ENCODE measurements at regions not wholly inside any gene's neighbourhood (a gene's known extent, or its start where the extent isn't known, plus 50 kb on each side); places are given as distances from the start of the nearest gene placed in this dataset.

DNA sequence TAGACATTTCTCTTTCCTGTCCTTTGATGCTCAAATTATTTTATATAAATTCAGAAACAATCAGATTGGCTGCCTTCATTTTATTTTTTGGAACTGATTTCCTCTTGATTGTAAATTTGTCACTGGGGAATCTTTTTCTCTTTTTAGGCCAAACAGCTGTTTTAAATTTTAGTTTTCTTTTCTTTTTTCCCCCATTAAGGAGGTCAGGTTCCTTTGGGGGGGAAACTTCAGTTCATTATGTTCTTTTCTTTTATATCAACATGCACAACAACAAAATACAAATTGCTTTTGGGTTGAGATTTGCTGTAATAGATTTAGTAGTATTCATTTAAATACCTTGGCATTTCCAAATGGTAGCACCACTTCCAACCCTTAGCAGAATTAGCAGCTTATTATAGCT is 264.8 kb upstream of the SPRY2 start:
- peak; percentile 44 for DNase-seq (ENCODE audit: low read depth)

DNA sequence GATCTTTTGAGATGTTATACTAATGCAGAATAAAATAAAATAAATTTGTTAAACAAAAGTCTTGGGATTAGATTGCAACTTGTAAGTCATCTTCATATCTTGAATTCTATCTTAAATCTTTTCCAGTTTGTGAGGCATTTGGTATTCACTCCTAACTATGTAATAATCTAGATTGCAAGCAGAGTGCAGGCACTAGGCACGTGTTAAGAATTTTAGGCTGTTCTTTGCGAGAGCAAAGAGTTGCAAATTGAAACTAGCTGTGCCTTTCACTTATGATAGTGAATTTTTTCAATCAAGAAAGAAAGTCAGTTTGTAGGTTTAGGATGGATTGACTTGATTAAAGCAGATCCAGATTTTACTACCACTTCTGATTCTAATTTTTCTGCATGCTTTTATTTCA is 264.1 kb upstream of the SPRY2 start:
- DNase-seq (ENCODE audit: low read depth) = no peak

DNA sequence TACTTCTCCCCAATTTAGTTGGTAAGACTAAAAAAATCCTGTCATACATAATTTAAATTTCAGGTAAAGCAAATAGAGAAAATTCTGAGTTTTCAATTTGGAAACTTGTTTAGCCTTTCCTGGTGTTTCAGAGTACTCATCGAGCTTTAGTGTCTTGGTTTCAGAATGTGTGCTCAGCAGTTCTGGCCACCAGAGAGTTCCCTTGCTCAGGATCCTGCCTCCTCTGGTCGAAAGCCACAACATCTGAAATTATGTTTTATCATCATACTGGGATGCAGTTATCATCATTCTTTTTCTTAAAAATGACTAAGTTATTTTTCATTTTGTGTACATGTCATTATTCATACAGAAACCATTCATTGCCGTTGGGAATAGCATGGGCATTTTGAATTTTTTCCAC is 263.2 kb upstream of the SPRY2 start:
- peak; percentile 67 for DNase-seq (ENCODE audit: low read depth)

DNA sequence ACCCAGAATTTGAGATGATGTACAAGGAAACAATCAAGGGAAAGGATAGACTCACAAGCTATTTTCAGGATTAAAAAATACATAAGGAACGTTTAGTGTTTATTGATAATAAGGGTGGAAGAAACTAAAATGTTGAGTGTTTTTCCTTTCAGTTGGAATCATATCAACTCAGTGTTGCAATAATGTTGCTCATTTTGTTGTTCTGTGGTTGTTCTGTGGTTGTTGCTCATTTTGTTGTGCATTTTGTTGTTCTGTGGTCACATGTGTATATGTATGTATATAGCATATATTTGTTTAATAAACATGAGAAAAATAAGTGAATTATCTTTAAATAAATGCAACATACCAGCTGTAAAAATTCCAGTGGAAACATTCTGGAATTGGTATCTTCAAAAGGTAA is 262.4 kb upstream of the SPRY2 start:
- DNase-seq (ENCODE audit: low read depth) = no peak

DNA sequence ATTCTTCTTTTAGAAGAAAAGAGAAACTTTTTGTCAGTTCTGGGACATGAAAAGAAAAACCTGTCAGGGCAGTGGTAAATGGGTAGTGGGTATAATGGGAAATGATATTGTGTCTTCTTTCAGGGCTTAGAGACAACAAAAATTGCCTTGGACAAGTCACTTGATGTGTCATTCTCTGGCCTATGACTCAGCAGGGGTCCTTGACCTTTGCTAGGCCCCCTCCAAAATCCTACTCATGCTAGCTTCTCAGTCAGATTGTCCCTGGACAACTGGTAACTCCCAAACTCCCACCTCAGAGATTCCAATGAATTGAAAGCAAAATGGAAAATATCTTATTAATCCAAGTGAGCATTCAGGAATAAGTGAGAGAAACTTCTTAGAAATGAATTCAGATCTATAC is 258.8 kb upstream of the SPRY2 start:
- DNase-seq (ENCODE audit: low read depth) = no peak

DNA sequence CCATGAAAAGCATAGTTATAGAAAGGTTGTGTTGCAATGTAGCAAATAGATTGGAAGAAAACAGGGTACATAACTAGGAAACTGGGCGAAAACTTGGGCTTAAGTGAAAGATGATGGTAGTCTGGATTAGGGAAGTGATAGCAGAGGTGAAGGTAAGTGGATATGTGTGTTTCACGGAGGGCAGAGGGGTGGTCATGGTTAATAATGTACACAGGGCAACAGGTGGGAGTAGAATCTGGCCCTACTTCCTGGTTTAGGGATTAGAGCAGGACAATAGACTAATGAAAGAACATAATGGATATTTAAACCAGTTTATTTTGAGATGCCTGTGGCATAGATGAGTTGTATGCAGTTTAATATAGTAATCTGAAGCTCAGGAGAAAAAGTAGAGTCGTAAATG is 257.3 kb upstream of the SPRY2 start:
- DNase-seq (ENCODE audit: low read depth) = no peak

DNA sequence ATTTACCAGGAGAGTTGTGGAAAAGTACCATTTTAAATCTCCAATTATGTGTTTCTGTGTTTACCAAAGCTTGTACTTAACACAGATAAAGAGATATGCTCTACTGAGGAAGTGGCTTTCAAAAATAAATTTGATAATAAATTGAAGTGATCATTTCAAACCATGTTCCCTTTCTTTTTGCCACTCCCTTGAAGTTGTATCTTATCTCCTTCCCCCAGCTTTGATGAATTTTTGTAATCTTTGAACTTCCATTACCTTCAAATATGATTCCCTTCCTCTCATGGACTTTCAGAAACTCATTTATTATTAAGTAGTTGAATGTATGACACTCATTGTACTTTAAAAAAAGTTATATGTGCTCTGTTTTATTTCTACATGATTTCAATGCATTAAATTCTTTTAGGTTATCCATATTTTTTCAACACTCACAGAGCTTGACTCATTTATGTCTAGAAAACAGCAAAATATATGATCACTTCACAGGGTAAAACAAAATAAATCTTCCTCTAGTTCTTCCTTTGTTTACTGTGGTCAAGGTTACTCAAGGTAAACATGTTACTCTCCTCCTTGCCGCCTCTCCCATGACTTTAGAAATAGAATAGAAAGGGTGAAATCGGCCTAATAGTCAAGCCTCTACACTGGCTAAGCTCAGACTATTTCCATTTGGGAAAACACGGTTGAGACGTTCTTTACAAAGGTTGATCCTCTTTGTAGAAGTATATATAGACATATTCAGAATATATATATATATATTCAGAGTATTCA is 251.2 kb upstream of the SPRY2 start:
- DNase-seq (ENCODE audit: low read depth) = no peak

DNA sequence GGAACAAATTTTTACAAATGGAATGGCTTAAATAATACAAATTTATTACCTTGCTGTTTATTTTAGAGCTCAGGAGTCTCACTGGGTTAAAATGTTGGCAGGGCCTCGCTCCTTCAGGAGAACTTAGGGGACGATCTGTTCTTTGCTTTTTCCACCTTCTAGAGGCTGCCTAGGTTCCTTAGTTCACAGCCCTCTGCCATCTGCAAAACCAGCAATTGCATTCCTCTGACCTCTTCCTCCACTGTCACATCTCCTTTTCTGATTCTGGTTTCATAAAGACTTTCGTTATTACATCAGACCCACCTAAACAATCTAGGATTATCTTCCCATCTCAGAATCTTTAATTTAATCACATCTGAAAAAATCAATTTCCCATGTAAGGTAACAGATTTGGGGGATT is 249.6 kb upstream of the SPRY2 start:
- DNase-seq (ENCODE audit: low read depth) = no peak

DNA sequence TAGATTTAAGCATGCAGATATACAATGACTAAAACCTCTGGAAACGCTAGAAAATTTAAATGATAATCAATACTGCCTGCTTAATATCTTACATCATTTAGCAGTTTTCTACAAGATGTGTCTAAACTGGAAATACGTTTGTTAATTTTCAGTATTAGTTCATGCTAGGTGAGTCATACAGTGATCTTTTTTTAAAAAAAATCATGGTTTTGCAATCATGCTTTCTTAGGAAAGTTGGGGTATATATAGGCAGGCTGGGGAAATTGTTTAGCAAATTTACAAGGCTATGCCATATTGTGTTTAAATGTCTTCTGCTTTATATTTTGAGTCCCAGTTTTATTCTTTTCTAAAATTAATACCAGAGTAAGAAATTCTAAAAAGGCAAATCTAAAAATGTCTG is 245.4 kb upstream of the SPRY2 start:
- DNase-seq (ENCODE audit: low read depth) = no peak

DNA sequence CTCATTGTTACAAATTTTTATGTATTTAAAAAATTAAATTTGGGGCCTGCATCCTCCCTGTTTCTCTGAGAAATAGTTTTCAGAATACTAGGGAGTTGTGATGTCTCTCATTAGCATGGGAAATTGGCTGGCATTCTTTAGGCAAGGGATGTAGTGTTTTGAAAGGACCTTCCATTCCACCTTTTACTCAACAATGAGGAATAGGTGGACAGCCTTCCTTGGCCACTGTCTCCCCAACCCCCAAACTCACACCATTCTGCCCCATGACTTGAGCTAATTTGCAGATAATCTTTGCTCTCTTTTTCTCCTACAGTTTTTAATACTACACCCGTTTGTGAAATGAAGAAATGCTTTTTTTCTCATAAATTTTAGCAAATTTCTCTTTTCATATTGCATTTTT is 244.6 kb upstream of the SPRY2 start:
- no peak for DNase-seq (ENCODE audit: low read depth)

DNA sequence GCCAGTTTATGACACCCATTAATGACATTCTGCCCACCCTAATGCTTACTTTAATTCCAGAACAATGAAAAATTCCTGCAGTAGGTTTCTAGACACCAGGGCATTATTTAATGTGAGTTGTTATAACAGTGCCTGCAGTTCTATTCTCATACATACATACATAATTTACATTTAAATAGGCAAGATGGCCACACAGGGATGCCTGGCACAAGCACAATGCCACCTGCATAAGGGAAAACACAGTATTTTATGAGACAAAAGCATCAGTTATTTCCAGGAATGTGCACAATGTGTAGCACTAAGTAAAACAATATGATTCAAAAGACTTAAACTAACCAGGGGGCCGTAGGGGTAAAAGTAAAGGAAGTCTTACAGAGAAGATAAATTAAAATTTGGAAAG is 243.9 kb upstream of the SPRY2 start:
- no peak for DNase-seq (ENCODE audit: low read depth)

DNA sequence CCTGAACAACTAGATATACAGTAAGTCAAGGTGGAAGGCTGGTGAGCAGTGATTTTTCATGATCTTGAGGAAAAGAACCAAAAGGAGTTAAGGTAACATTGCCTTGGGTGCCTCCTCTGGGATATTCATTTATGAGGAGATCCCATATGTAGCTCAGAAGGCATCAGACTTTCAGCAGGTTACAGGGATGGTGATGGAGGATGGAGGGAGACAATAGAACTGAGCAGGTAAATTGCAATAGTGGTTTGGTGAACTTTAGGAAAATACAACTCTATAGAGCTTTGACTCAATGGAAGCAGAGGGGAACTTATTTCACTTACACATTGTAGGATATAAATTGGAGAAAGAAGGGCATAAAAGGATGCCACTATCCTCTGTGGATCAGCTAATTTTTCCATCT is 243.4 kb upstream of the SPRY2 start:
- DNase-seq (ENCODE audit: low read depth) = no peak

DNA sequence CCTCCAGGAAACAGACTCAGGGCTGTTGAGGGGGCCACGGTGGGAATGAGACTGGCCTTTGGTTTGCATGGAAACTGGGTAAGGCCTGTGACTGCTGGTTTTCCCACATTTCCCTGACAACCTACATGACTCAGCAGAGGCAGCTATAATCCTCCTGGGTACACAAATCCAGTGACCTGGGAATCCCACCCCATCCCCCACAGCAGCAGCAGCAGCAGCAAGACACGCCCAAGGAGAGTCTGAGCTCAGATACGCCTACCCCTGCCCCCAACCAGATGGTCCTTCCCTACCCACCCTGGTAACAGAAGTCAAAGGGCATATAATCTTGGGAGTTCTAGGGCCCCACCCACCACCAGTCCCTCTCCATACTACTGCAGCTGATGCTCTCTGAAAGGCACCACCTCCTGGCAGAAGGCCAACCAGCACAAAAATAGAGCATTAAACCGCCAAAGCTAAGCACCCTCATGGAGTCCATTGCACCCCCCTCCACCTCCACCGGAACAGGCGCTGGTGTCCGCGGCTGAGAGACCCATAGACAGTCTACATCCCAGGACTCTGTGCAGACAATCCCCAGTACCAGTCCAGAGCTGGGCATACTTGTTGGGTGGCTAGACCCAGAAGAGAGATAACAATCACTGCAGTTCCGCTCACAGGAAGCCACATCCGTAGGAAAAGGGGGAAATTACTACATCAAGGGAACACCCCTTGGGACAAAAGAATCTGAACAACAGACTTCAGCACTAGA is 237.2 kb upstream of the SPRY2 start:
- no peak for DNase-seq (ENCODE audit: low read depth)

DNA sequence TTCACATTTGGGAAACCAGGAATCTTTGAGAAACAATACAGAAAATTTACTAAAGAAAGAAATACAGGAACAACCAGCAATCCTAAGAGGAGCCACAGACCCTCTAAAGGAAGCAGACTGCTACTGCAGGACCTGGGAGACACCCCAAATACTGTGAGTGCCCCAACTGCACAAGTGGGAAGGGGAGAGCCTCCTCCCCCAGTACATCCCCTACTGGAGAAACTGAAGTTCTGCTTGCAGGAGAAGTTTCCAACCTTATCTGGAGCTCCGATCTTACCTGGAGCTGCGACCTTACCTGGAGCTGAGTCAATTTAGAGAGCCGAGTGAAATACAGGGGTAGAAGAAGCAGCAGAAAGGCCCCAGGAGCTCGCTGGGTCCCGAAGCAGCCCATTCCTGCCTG is 236.4 kb upstream of the SPRY2 start:
- no peak for DNase-seq (ENCODE audit: low read depth)

DNA sequence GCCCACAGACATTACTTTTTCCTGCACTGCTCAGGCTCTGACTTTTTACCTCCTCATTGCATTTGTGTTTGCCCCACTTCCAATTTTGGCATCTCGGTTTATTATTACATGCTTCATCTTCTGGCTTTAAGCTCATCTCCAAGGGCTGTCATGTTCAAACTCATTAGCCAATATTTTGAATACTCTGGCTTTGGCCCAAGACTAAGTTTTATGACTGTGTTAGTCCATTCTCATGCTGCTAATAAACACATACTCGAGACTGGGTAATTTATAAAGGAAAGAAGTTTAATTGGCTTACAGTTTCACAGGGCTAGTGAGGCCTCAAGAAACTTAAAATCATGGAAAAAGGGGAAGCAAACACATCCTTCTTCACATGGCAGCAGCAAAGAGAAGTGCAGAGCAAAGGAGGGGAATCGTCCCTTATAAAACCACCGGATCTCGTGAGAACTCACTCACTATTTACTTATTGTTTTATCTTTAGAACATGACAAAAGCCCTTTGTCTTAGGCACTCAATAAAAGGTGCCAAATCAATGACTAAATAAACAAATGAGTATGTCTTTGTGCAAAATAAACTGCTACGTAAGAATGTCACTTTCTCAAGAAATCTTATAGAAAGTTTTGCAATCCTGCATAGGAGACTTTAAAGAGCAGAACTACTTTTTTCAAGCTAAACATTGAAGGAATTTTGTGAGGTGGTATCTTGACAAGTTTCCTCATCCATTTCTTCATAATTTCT is 233.4 kb upstream of the SPRY2 start:
- no peak for DNase-seq (ENCODE audit: low read depth)

DNA sequence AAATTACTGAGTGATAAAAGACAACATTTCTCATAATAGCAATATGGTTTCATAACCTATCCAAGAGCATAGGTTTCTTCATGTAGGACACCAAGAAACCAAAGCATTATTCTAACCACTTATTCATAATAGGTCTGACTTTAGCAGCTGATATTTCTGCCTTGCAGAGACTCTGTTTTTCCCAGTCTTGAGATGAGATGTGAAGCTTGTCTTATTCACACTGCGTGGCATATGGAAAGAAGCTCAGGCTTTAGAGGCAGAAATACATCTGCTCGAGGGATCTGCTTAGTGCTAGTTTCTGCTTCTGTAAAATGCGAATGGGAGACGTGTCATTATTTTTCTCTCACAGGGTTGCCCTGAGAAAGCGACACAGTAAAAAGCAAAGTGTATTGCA is 232.0 kb upstream of the SPRY2 start:
- no peak for DNase-seq (ENCODE audit: low read depth)

DNA sequence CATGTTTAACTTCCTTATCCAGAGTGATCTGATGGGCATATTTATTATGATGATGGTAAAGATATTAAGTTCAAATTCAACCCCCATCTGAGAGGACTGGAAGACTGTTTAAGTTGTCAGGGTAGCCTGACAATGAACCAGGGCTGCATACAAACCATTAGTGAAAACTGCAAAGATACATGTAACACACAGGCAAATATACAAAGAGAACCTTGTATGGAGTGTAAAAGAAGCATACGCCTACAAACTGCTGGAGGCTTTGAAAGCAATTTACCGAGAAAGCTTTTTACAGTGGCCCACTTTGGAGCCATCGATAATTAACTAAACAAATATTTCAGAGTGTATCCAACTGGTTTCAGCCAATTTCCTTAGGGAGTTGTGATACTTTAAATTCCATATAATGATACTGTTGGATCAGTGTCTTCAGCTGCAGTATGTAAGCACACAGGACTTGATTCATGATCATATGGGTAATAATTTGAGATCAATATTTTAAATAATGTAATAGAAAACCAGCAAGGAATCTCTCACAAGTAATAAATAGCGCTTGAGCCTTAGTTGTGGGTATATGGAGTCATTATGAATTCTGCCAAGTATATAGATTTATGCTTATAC is 231.5 kb upstream of the SPRY2 start:
- DNase-seq (ENCODE audit: low read depth) = no peak

DNA sequence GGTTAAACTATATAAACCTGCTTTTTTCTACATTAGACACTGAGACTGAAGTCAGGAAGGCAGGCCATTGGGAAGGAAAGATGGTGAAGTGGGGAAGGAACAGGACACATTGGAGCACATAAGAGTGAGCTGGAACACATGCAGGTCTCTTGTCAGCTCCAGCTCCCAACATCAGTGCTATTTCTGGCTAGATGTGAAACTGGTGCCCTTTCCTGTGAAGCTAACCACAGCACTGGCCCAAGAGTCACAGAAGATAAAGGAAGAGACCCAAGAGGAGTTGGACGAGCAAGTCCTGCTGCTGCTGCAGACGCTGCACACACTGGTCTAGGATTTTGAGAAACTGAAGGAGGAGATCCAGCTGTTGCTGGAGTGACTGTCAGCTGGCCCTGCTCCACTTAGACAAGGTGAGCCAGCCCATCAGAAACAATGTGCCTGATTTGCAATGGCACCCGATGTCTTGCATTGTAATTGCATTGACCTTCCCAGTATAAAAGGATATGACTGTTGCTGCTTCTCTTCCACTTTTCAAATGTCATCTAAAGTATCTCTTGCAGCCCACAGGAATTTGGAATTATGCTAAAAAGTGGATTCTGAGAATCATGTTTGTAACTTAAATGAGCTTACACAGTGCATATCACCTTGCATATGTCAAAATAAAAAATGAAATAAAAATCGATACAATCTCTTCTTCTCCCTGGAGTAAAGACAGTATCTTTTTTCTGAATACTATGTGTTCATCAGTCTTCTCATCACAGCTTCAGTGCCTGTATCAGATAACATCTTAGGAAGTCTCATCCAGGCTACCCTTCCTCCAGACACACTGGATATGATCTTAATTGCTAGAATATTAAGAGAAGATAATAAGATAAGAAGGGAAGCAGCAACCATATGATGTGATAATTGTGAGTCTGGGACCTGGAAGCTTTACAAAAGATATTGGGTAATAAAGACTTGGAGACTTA is 230.7 kb upstream of the SPRY2 start:
- DNase-seq (ENCODE audit: low read depth) = no peak

DNA sequence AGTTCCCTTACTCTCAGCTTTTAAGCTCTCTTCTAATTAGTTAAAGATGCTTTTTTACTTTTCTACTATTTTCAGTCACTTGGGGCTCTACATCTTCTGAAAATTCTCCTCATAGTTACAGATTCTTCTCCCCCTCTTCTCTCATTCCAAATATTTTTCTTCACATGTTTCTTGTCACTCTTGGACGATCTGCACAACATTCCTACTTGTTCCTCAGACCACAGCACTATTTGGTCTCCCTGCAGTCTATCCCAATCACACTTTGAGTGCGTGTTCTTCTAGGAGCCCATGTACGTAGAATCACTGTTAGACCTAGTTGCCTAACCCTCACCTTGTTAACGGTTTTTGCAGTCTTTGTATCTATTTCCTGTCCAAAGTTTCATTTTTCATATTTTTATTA is 222.5 kb upstream of the SPRY2 start:
- DNase-seq (ENCODE audit: low read depth) = no peak

DNA sequence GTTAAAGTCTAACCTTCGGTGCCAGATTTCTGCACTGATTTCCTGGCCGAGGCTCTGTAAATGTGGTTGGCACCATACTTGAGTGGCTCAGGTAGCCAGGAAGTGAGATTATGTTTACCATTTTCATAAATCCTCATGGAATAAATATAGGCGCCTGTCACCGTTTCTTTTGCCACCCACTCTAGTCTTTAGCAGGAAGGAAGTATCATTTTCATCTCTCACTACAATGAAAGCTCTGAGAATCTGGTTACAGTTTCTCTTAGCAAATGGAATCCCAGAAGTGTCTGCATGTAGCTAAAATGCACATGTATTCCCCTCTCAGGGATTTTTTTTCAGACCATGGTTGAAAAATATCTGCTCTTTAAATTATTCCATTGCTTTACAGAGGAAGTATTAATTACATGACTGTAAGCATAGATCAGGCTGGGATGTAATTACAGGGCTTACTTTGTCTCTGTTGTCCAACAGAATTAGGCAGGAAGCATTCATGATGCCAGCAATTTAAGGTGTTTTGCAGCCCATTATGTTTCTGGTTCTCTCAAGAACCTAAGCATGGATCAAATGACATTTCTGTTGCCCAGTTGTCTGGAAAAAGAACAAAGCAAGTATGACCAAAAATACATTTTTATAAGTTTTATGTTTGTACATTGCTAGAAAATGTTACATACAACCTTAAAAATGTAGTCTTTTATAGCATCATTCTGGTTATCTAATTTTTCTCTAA is 221.7 kb upstream of the SPRY2 start:
- no peak for DNase-seq (ENCODE audit: low read depth)

DNA sequence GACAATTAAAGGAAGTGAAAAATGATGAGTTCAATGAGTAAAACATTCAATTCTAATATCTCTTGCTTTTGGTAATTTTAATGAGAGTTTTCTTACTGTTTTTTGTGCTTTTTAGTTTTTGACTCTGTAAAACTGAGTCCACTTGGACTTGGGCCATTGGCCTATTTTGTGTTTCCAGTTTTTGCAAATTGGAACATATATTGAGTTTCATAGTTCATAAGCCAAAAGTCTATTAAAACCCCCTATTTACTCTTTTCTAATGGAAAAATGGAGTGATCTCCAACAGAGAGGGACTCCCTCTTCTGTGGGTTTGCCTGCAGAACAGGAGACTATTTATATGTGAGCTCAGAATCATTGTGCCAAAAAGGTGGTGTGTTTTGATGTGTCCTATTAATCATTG is 219.7 kb upstream of the SPRY2 start:
- no peak for DNase-seq (ENCODE audit: low read depth)

Measured in forelimb muscle (tissue), 1 donor.